PC-3 (cell line): ENCODE measurements at regions not wholly inside any gene's neighbourhood (a gene's known extent, or its start where the extent isn't known, plus 50 kb on each side); places are given as distances from the start of the nearest gene placed in this dataset.

Experiments
- ATAC-seq: fragments of 200-7000 bp; cut with Tn5 transposase; 2 replicates; pipeline ENCODE4 v1.9.1; 2020; ENCODE audit warnings: mild to moderate bottlenecking, moderate library complexity
- BruUV-seq: library from RNA; stranded (reverse); fragments of 400-500 nt; replicated peaks from 2 replicates; lab custom pipeline; 2021; lab: Mats Ljungman, UMichigan
- CTCF ChIA-PET: fragments of 300-600 bp; sonication (Branson Sonifier 250); formaldehyde crosslinking; loops from one replicate; lab custom pipeline; 2022; ENCODE audit warnings: antibody characterized with exemption; lab: Charles Lee
- POLR2A ChIA-PET: fragments of 300-600 bp; sonication (Branson Sonifier 250); formaldehyde crosslinking; loops from one replicate; lab custom pipeline; 2022; ENCODE audit warnings: antibody characterized with exemption; ENCODE audit not compliant: unreplicated experiment; lab: Charles Lee
- DNase-seq: peaks from one replicate; pipeline ENCODE4 v3.0.0-alpha.2; 2015
- H2AFZ ChIP-seq: fragments of 300-600 bp; sonication (generic); 2 replicates; pipeline ENCODE4 v1.6.0; 2016; ENCODE audit warnings: antibody characterized with exemption, low read length
- H3F3A ChIP-seq: fragments of 300-600 bp; sonication (generic); one replicate; pipeline ENCODE4 v1.6.0; 2017; ENCODE audit warnings: antibody characterized with exemption, low read length, control low read depth, mild to moderate bottlenecking; ENCODE audit not compliant: unreplicated experiment
- H3K27ac ChIP-seq: fragments of 300-600 bp; sonication (generic); 2 replicates; pipeline ENCODE4 v1.5.1; 2016; ENCODE audit warnings: mild to moderate bottlenecking, low read length
- H3K27me3 ChIP-seq: fragments of 300-600 bp; sonication (generic); 2 replicates; pipeline ENCODE4 v1.6.1; 2016; ENCODE audit warnings: low read length, mixed read lengths
- H3K36me3 ChIP-seq: fragments of 300-600 bp; sonication (generic); 2 replicates; pipeline ENCODE4 v1.6.1; 2016; ENCODE audit warnings: low read depth, mixed run types, low read length, mixed read lengths
- H3K4me1 ChIP-seq: fragments of 300-600 bp; sonication (generic); 2 replicates; pipeline ENCODE4 v1.5.1; 2016; ENCODE audit warnings: low read length; ENCODE audit not compliant: insufficient read depth
- H3K4me2 ChIP-seq: fragments of 300-600 bp; sonication (generic); 2 replicates; pipeline ENCODE4 v1.6.0; 2016; ENCODE audit warnings: low read length
- H3K4me3 ChIP-seq: fragments of 300-600 bp; sonication (generic); 2 replicates; pipeline ENCODE4 v1.5.1; 2016; ENCODE audit warnings: mild to moderate bottlenecking, low read length, mixed read lengths
- H3K79me2 ChIP-seq: fragments of 300-600 bp; sonication (generic); 2 replicates; pipeline ENCODE4 v1.6.1; 2017; ENCODE audit warnings: low read length, mixed read lengths
- H3K9ac ChIP-seq: fragments of 300-600 bp; sonication (generic); 2 replicates; pipeline ENCODE4 v1.6.0; 2016; ENCODE audit warnings: mild to moderate bottlenecking, low read length
- H3K9me2 ChIP-seq: fragments of 300-600 bp; sonication (generic); replicated peaks from 2 replicates; pipeline ENCODE4 v1.6.1; 2016; ENCODE audit warnings: mixed run types, low read length, mixed read lengths
- H3K9me3 ChIP-seq: fragments of 300-600 bp; sonication (generic); 2 replicates; pipeline ENCODE4 v1.6.1; 2016; ENCODE audit warnings: low read length, mixed read lengths
- H4K20me1 ChIP-seq: fragments of 300-600 bp; sonication (generic); 2 replicates; pipeline ENCODE4 v1.6.1; 2016; ENCODE audit warnings: low read length, mixed read lengths
- EZH2 ChIP-seq: fragments of 300-600 bp; sonication (generic); IDR thresholded peaks from one replicate; pipeline ENCODE4 v1.6.1; 2017; ENCODE audit warnings: antibody characterized with exemption, mild to moderate bottlenecking, low read length; ENCODE audit not compliant: unreplicated experiment
- EZH2phosphoT487 ChIP-seq: fragments of 300-600 bp; sonication (generic); IDR thresholded peaks from 2 replicates; pipeline ENCODE4 v1.6.1; 2018; ENCODE audit warnings: mild to moderate bottlenecking, antibody characterized with exemption, low read length, borderline replicate concordance
- intact Hi-C: fragments of 100-400 bp; cut with micrococcal nuclease; formaldehyde crosslinking; loops from 2 replicates; pipeline ENCODE4 v1.9.0; 2023
- TF ChIP-seq, protein P1 (sequence below): fragments of 300-600 bp; sonication (generic); conservative IDR thresholded peaks from 2 replicates; pipeline ENCODE4 v1.5.1; 2017; ENCODE audit warnings: antibody characterized with exemption, low read depth, mild to moderate bottlenecking, low read length

DNA sequence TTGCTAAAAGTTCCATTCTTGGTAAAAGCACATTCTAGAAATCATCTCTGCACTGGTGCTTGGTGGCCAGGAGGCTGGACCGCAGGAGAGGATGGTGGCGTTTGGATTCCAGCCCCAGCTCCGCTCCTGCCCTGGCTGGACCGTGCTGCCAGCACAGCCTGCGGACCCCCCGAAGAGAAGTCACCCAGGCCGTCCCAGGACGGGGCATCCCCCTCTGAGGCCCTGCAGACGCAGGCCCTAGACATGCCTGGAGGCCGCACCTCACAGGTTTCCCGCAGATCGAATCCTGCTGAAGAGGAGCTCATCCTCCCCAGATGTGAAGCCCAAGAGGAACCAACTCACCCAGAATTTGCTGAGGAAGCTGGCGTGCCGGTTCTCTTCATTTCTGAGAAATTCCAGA is 159.0 kb downstream of the TEX29 start:
- no peak overlapping the region for H3K4me2 ChIP-seq
- no peaks in the 10 kb centered on the region for H3K79me2 ChIP-seq
- ATAC-seq = no peak
- no TSS peak for BruUV-seq
- H3K27ac ChIP-seq = no peak overlapping the region
- H3K27me3 ChIP-seq = peaks cover 40% of the 10 kb centered on the region
- DNase-seq = no peak
- no peaks in the 10 kb centered on the region for H3K36me3 ChIP-seq
- TF ChIP-seq, protein P1, sequence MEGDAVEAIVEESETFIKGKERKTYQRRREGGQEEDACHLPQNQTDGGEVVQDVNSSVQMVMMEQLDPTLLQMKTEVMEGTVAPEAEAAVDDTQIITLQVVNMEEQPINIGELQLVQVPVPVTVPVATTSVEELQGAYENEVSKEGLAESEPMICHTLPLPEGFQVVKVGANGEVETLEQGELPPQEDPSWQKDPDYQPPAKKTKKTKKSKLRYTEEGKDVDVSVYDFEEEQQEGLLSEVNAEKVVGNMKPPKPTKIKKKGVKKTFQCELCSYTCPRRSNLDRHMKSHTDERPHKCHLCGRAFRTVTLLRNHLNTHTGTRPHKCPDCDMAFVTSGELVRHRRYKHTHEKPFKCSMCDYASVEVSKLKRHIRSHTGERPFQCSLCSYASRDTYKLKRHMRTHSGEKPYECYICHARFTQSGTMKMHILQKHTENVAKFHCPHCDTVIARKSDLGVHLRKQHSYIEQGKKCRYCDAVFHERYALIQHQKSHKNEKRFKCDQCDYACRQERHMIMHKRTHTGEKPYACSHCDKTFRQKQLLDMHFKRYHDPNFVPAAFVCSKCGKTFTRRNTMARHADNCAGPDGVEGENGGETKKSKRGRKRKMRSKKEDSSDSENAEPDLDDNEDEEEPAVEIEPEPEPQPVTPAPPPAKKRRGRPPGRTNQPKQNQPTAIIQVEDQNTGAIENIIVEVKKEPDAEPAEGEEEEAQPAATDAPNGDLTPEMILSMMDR = no peak
- TF ChIP-seq EZH2phosphoT487 = no peak
- no peak for TF ChIP-seq EZH2
- ChIA-PET CTCF (no interaction called here), POLR2A (no interaction called here)
- H4K20me1 ChIP-seq = no peaks in the 10 kb centered on the region
- intact Hi-C loops = loop anchor here (10.0 kb wide), 1 partner anchor 1035 kb away; no protein-coding TSS in a partner anchor
- H3K4me3 ChIP-seq = no peak overlapping the region
- no peaks in the 10 kb centered on the region for H3K4me1 ChIP-seq
- H3K9me3 ChIP-seq = no peaks in the 10 kb centered on the region
- no peak overlapping the region for H2AFZ ChIP-seq
- no peaks in the 10 kb centered on the region for H3F3A ChIP-seq
- H3K9me2 ChIP-seq = no peaks in the 10 kb centered on the region
- H3K9ac ChIP-seq = no peak overlapping the region

DNA sequence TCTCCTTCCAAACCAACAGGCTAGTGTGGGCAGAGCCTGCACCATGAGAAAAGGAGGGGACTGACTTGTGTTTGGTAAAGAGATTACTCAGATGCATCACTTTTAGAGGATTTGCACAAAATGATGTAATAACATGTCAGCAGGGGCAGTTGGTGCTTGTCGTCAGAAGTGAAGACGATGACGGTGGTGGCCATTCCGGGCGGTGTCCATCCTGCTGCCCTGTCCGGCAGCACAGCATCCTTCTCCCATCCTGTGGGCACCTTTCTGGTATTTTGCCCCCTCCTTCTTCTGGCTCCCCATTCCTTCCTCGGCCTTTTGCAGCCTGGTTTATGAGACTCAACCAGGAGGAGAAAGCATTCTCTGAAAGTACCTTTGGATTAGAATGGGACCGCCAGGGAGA is 160.1 kb downstream of the TEX29 start:
- intact Hi-C loops = no loop called here
- POLR2A ChIA-PET = no interaction called here
- Histone ChIP-seq H3K27me3 (peaks cover 51% of the 10 kb centered on the region), H2AFZ (no peak overlapping the region), H4K20me1 (no peaks in the 10 kb centered on the region), H3K36me3 (no peaks in the 10 kb centered on the region), H3K79me2 (no peaks in the 10 kb centered on the region), H3K9me2 (no peaks in the 10 kb centered on the region), H3K4me2 (no peak overlapping the region), H3F3A (no peaks in the 10 kb centered on the region), H3K9me3 (no peaks in the 10 kb centered on the region), H3K4me3 (no peak overlapping the region), H3K27ac (no peak overlapping the region), H3K9ac (no peak overlapping the region), H3K4me1 (no peaks in the 10 kb centered on the region)
- CTCF ChIA-PET = no interaction called here
- no peak for TF ChIP-seq EZH2phosphoT487
- no peak for TF ChIP-seq EZH2
- TF ChIP-seq, protein P1 = no peak
- DNase-seq = no peak
- ATAC-seq = no peak
- BruUV-seq = no TSS peak

DNA sequence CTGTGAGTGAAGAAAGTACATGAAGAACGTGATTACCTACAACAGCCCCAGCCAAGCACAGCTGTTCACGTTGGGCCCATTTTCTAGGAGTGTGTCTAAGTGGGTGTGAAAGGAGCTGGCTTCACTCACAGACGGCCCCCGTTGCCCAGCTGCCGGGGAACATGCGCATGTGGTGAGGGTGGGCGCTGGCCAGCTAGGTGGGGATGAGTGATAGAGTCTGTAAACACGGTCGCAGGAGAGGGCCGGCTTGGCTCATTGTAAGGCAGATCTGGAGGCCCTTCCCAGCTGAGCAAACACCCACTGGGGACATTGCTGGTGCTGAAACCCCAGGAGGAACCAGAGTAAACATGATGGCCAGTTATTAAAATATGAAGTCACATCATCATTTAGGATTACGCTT is 160.5 kb downstream of the TEX29 start:
- Histone ChIP-seq H3K36me3 (no peaks in the 10 kb centered on the region), H3K4me3 (no peak overlapping the region), H3K9me2 (no peaks in the 10 kb centered on the region), H3K9me3 (no peaks in the 10 kb centered on the region), H3K27me3 (peaks cover 56% of the 10 kb centered on the region), H3K4me2 (no peak overlapping the region), H4K20me1 (no peaks in the 10 kb centered on the region), H3K9ac (no peak overlapping the region), H2AFZ (no peak overlapping the region), H3F3A (no peaks in the 10 kb centered on the region), H3K27ac (no peak overlapping the region), H3K4me1 (no peaks in the 10 kb centered on the region), H3K79me2 (no peaks in the 10 kb centered on the region)
- POLR2A ChIA-PET = no interaction called here
- no TSS peak for BruUV-seq
- CTCF ChIA-PET = no interaction called here
- no peak for ATAC-seq
- intact Hi-C loops = no loop called here
- TF ChIP-seq, protein P1 = no peak
- no peak for TF ChIP-seq EZH2phosphoT487
- TF ChIP-seq EZH2 = no peak
- DNase-seq = no peak
